ENCODE measurements at regions not wholly inside any gene's neighbourhood (a gene's known extent, or its start where the extent isn't known, plus 50 kb on each side); places are given as distances from the start of the nearest gene placed in this dataset.

GRCh38 chr2:83582589-83582988 is 876.5 kb downstream of the SUCLG1 start:
- ATAC-seq, result no peak
- ChIA-PET POLR2A (no interaction called here), CTCF (no interaction called here)
- Mint-ChIP-seq H3K36me3 (ENCODE audit: low read depth) (no peaks in the 10 kb centered on the region), H3K4me1 (ENCODE audit: low read depth) (no peaks in the 10 kb centered on the region), H3K9me3 (no peaks in the 10 kb centered on the region), H3K4me3 (no peak overlapping the region), H3K27ac (no peak overlapping the region), H3K27me3 (no peaks in the 10 kb centered on the region)
- intact Hi-C loops (cut with micrococcal nuclease), result no loop called here
- DNase-seq, result no peak
- no peak for TF ChIP-seq CTCF (IDR thresholded peaks at IDR 0.05)

- ATAC-seq (no peak), DNase-seq (no peak)
- Mint-ChIP-seq H3K4me3 (no peak overlapping the region), H3K9me3 (no peaks in the 10 kb centered on the region), H3K36me3 (ENCODE audit: low read depth) (no peaks in the 10 kb centered on the region), H3K27ac (no peak overlapping the region), H3K4me1 (ENCODE audit: low read depth) (no peaks in the 10 kb centered on the region), H3K27me3 (no peaks in the 10 kb centered on the region)
- CTCF ChIA-PET, result no interaction called here
- no peak for TF ChIP-seq CTCF (IDR thresholded peaks at IDR 0.05)
- POLR2A ChIA-PET, result no interaction called here
- intact Hi-C loops (cut with micrococcal nuclease), result no loop called here
Observed at GRCh38 chr2:83579507-83579906, 879.6 kb downstream of the SUCLG1 start.

- no peaks in the 10 kb centered on the region for H3K27me3 Mint-ChIP-seq
- H3K9me3 Mint-ChIP-seq, result peaks cover 1% of the 10 kb centered on the region
- DNase-seq (no peak), ATAC-seq (no peak)
- no peaks in the 10 kb centered on the region for H3K36me3 Mint-ChIP-seq (ENCODE audit: low read depth)
- H3K4me3 Mint-ChIP-seq, result no peak overlapping the region
- H3K27ac Mint-ChIP-seq, result no peak overlapping the region
- ChIA-PET CTCF (no interaction called here), POLR2A (no interaction called here)
- intact Hi-C loops (cut with micrococcal nuclease), result no loop called here
- no peak for TF ChIP-seq CTCF (IDR thresholded peaks at IDR 0.05)
- H3K4me1 Mint-ChIP-seq (ENCODE audit: low read depth), result no peaks in the 10 kb centered on the region
Observed at GRCh38 chr2:83578405-83578804, 880.7 kb downstream of the SUCLG1 start.

- Mint-ChIP-seq H3K27me3 (no peaks in the 10 kb centered on the region), H3K9me3 (peaks cover 1% of the 10 kb centered on the region), H3K4me1 (ENCODE audit: low read depth) (no peaks in the 10 kb centered on the region), H3K36me3 (ENCODE audit: low read depth) (no peaks in the 10 kb centered on the region), H3K4me3 (no peak overlapping the region), H3K27ac (no peak overlapping the region)
- no peak for ATAC-seq
- no peak for DNase-seq
- ChIA-PET POLR2A (no interaction called here), CTCF (no interaction called here)
- TF ChIP-seq CTCF (IDR thresholded peaks at IDR 0.05), result no peak
- intact Hi-C loops (cut with micrococcal nuclease), result no loop called here
Observed at GRCh38 chr2:83574614-83575013, 884.5 kb downstream of the SUCLG1 start.

GRCh38 chr2:83573060-83573459 is 886.0 kb downstream of the SUCLG1 start:
- Mint-ChIP-seq H3K4me3 (no peak overlapping the region), H3K36me3 (ENCODE audit: low read depth) (no peaks in the 10 kb centered on the region), H3K27me3 (no peaks in the 10 kb centered on the region), H3K9me3 (peaks cover 1% of the 10 kb centered on the region), H3K27ac (no peak overlapping the region), H3K4me1 (ENCODE audit: low read depth) (no peaks in the 10 kb centered on the region)
- ATAC-seq (no peak), DNase-seq (no peak)
- TF ChIP-seq CTCF (IDR thresholded peaks at IDR 0.05), result no peak
- ChIA-PET CTCF (no interaction called here), POLR2A (no interaction called here)
- intact Hi-C loops (cut with micrococcal nuclease), result no loop called here

Data from activated CD8-positive, alpha-beta T cell treated with anti-CD3 and anti-CD28 coated beads for 36 hours (primary cell).